GM18907 (cell line): ENCODE measurements at regions not wholly inside any gene's neighbourhood (a gene's known extent, or its start where the extent isn't known, plus 50 kb on each side); places are given as distances from the start of the nearest gene placed in this dataset.
"Not testable (repeated sequence)": the region's sequence is repeated elsewhere in the genome, so short reads cannot be mapped to it uniquely, and the experiment has no call there.

Experiments
- ATAC-seq: cut with Tn5 transposase; IDR thresholded peaks from one replicate; pipeline ENCODE4 v1.9.1; 2021; ENCODE audit warnings: mild to moderate bottlenecking, moderate library complexity; ENCODE audit not compliant: unreplicated experiment

- ATAC-seq: not testable (repeated sequence)
Measured at GRCh38 chr6:71007298-71007697, 50.4 kb upstream of the B3GAT2 start.

DNA sequence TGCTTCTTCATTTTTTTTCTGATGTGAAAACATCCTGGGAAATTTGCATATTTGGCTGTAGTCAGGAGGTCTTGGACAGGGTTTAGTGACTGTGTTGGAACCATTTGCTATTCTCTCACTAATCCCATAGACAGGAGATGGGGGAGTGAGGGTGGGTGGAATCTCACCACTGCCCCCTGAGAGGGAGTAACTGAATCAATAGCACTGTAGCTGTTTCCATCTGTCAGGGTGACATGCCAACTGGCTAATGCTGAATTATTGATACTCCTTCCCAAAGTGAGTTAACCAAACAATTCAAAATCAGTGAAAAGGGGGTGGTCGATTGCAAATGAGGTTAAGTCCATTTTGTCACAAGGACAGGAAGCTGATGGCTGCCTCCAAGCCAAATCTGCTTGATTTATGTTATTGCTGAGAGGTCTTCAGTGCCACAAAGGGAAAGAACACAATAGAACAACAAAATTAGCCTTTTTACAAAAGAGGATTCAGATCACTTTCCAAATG, 55.1 kb upstream of the B3GAT2 start:
- no peak for ATAC-seq

DNA sequence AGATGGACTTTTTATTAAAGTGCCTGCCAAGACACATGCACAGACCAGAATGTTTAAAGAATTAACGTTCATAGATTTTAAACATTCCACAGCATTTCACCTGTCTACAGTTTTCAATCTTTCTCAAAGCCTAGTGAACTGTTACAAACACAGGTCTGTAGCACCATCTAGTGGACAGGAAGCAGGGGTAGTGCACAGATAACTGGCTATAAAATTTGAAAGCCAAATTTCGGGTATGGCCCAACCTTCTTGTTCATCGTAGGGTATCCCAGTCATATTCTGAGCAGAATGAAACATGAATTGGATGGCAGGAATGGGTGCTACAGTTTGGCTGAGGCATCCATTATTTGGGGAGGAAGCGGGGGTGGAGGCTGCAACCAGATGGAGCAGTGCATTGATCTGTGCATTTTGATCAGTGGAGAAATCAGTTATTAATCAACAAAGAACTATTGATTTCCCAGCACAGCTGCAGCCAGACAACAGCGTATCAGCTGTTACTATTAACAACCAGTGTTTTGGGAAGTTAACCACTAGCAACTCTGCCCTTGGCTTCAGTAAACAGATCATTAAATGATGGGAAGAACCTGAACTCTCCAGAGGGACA, 56.1 kb upstream of the B3GAT2 start:
- ATAC-seq: peak; percentile 91

DNA sequence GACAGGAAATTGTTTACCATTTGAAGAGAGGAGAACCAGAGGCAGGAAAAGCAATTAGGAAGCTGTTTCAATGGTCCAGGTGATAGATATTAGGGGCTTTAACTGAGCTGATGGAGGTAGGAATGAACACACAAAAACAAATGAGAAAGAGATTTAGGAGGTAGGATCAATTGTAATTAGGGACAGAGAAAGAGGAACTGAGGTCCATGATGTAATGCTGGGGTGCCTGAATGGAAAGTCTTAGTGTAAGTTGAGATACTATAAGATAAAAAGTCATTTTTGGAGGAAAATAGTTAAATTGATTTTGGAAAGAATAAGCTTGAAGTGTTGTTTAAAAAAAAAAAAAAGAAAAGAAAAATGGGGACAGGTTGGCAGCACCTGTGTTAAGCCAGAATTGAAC, 58.5 kb upstream of the B3GAT2 start:
- ATAC-seq: no peak

DNA sequence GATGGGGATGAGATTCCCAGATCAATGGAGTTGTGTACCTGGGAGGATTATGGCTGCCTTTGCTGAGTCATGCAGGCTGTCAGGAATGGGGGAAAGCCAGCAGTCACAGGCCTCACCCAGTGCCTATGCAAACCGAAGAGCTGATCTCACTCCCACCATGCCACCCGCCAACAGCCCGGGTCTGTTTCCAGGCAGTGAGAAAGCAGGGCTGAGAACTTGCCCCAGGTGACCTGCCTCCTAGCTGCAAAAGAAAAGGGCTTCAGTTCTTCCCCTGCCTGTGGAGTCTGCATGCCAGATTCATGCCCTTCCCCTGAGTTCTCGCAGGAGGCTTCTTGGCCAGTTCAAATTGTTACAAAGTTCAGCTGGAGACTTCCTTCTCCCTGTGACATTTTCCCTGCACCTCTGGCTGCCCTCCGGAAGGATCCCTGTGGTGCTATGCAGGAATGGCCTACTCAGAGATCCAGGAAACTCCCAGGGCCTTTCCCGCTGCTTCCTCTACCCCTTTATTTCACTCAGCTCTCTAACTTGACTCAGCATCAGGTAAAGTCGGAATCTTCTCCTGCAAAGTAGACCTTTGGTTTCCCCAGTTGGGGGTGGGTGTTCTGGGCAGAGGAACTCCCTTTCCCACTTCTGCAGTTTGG, 71.5 kb upstream of the B3GAT2 start:
- no peak for ATAC-seq

DNA sequence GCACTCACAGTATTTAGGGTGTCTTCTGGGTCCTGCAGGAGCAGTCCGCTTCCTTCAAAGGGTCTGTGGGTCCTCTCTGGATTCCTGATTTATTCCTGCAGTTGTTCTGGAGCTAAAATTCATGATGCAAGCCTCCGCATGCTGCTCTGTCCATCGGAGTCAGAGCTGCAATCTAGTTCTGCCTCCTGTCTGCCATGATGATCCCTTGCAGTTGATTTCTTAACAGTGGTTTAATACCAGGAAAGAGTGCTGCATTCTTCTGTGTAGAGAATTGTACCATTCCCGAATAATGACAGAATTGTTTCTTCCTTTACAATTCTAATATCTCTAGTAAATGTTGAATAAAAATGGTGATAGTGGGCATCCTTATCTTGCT, 72.0 kb upstream of the B3GAT2 start:
- no peak for ATAC-seq

GRCh38 chr6:71029555-71029954, 72.7 kb upstream of the B3GAT2 start:
- no peak for ATAC-seq

GRCh38 chr6:71031912-71032311, 75.1 kb upstream of the B3GAT2 start:
- no peak for ATAC-seq

DNA sequence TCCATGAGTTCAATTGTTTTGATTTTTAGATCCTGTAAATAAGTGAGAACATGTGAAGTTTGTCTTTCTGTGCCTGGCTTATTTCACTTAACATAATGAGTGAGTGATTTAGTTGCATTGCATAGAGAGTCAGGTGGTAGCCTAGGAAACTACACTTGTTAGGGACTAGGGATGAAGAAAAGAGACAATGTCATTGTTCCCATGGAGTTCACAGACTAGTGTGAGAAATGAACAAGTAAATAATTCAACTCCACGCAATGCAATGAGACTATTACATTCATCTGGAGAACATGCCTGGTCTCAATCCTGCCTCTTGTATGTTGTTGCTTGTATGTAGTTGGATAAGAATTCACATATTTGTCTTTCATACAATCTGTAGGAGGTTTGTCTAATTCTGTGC, 76.3 kb upstream of the B3GAT2 start:
- ATAC-seq: no peak

DNA sequence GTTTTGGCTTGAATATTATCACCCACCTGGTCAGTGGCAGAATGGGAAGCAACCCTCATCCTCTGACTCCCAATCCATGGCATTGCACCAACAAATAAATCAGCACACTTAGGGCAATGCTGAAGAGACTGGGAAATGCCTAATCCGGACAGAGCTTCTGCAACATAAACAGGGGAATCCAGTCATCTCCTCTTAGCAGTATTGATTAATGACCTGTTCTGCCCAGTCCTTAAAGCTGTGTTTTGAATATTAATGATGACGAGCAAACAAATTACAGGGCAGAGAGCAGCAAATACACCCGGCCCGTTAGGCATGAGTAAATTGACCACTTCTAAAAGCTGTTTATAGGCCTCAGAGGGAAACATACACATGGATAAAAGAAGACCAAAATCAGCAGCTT, 77.0 kb upstream of the B3GAT2 start:
- ATAC-seq: no peak

DNA sequence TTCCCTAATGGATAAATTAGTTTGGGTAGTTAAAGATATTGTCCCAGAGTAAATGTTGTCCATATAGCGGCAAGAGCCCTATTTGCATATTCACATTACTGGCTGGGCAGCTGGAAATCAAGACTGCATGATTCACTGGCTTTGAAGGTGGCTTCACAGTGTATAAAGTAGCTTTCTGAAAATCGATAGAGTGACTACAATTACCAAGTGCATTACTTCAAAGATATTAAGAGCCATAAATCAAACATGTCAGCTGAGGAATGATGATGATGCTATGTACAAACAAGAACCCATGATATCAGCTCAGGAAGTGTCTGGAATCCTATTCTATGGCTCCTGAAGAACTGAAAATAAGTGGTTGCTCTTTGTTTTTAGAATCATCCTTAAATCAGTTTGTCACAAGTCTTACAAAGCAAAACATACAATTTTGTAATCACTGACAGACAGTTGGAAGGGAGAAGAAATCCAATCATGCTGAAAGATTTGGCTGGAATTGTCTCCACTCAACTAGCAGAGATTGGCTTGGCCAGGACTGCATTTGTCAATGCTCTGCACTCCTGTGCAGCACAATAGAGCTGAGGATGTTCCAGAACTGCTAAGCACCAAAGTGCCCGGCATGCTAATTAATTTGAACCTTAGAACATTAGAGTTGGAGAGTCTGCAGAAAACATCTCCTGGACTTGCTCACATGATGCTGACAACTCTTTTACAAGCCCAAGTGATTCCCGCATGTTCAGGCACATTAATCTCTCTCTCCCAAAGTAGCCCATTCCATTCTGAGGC, 77.9 kb upstream of the B3GAT2 start:
- ATAC-seq: no peak

DNA sequence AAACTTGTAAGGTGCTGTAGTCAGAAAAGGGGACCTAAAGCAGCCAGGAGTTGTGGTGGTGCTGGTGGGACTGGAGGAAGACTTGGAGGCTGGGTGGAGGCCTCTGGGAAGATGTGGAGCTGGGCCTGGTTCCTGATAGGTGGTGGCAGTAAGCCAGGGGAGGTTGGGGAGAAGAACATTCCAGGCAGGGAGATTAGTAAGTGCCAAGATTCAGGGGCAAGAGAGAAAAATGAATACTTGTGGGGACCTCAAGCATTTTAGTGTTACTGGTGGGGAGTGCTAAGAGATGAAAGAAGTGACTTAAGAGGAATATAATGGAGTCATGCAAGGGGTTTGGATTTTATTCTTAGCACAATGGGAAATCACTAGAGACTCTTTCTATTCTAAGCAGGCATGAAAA, 79.0 kb upstream of the B3GAT2 start:
- no peak for ATAC-seq

DNA sequence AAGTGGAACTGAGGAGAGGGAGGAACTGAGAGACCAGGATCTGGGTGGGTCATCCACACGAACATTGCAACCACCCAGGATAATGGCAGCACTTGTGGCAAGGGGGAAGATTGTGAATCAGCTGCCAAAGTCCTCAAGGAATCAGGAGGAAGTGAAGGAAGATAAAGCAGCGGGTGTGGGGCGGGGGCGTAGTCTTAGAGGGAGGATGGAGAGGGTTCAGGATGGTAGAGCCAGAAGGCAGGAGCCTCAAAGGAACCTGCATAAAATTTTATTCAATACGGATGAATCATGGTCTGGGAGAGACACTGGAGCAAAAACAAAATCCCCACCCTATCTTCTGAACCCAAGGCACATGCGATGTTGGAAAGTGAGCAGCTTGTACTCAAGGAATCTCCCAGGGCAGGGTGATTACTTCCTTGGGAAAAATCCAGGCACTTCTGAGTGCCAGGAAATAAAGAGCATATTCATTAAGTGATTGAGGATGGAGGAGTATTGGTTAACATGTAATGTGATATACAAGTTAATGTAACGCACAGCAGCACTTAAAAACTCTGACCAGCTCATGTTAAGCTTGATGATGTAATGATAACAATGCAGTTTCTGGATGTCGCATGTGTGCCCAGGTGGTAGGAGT, 82.0 kb upstream of the B3GAT2 start:
- no peak for ATAC-seq

- ATAC-seq: no peak
Measured at GRCh38 chr6:71040043-71040442, 83.2 kb upstream of the B3GAT2 start.

DNA sequence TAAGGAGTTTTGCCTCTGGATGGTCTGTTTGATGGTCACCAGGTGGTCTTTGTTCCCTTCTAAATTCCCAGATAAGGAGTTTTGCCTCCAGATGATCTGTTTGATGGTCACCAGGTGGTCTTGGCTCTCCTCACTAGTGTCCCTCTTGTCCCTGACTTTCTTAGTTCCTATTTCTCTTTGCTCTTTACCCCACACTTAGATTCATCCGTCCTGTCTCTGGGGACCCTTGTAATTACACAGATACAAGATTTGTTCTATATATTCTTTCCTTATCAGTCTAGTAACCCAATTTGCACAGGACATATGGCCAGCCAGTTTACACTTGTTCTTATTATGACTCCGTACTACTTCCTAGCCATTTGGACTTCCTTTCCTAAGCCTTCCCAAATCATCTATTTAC, 84.0 kb upstream of the B3GAT2 start:
- no peak for ATAC-seq

GRCh38 chr6:71043902-71044301, 87.0 kb upstream of the B3GAT2 start:
- no peak for ATAC-seq

DNA sequence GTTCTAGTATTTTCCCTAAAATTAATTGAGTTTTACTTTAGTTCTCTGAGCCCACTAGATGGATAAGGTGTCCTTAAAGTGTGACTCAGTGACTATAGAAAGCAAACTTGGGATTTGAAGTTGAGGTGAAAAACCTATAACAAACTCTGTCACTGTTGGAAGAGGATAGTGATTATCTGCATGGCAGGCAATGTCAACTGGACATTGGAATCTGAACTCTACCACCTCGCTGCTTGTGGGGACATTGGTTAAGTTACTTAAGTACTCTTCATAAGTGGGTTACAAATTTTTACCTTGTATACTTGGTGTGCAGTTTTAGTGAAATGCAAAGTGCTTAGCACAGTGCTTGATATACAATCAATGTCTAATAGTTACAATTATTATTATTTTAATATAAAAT, 87.9 kb upstream of the B3GAT2 start:
- no peak for ATAC-seq

DNA sequence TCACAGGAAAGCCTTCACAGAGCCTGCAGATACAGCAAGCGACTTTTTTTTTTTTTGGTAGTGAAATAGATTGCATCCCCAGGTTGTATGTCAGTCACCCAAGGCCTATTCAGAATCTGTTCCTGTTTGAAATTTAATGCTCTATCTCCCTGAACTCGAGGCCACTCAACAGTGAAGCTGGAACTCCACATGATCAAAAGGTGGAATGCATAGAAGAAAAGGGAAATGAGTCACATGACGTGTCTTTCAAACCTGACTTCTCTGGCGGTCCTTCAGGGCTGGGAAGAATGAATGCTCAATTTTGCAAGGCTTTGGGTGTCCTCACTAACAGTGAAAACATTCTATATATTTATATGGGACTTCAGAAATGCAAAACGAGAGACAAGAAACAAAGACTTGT, 88.4 kb upstream of the B3GAT2 start:
- no peak for ATAC-seq

DNA sequence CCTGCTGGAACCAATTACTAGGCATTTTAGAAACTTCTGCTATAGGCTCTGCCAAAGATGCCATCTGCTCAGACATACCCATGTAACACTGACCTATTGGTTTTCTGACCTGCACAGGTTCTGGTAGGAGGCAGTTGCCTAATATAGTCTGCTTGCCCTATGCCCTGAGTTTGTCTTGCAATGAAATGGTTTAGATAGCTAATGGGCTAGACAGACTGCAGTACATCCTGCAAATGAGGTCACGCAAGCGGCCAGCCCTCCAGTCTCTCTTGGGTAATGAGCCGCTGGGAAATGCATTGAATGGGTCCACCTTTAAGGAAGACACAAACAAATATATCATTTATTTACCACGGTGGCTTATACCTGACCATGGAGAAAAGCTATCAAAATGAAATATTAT, 90.6 kb upstream of the B3GAT2 start:
- ATAC-seq: no peak

- no peak for ATAC-seq
Measured at GRCh38 chr6:71048320-71049164, 91.7 kb upstream of the B3GAT2 start.
